ENCODE measurements at regions not wholly inside any gene's neighbourhood (a gene's known extent, or its start where the extent isn't known, plus 50 kb on each side); places are given as distances from the start of the nearest gene placed in this dataset.

DNA sequence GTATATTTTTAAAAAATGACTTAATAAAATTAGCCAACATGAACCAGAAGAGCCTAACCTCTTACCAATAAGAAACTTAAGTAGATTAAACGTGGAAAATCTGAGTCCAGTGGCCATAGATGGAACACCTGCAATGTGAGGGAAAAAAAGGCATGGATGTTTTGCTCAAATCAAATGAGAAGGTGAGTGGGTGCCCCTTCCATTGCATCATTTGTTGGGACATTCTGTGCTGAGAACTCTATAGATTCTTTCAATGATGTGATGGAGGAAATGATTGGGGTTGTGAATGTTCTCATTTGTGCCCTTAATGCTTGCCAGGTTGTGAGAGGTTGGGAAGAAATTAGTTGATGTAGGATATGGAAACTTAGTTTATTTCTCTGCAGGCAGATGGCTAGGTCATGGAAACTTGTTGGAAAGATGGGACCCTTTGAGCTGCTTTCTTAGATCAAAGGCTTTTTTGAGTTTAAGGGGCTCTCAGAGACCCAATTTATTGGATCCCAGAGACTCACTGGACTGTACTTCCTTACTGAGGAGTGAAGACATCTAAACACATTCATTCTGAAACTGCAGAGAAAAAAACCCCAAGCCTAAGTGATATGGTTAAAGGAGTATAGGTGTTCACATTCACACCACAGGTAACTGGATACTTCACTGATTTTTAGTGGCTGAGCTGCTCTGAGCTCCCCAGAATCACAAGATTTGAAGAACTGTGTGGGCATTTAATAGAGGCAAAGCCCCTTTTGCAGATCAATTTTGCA lies 95.9 kb downstream of the DACT1 start:
- no peak overlapping the region for H3K9ac ChIP-seq (ENCODE audit: control insufficient read depth, extremely low read depth, insufficient read depth, low read length)
- no peaks in the 10 kb centered on the region for H3K9me1 ChIP-seq (ENCODE audit: control insufficient read depth, extremely low read depth, insufficient read depth, low read length)
- no peaks in the 10 kb centered on the region for H3K36me3 ChIP-seq (ENCODE audit: control insufficient read depth in 2 of 2, extremely low read depth in 1 of 2, insufficient read depth in 2 of 2, low read length in 2 of 2)
- dilution Hi-C loops (cut with MboI; ENCODE audit: extremely low pct_ligation_motif_present, low sequenced_read_pairs), result no loop called here
- peaks cover 3% of the 10 kb centered on the region for H3K27me3 ChIP-seq (ENCODE audit: control insufficient read depth, extremely low read depth, insufficient read depth, low read length)
- no peak overlapping the region for H2AFZ ChIP-seq (ENCODE audit: control insufficient read depth, low read length)
- TF ChIP-seq EZH2 (IDR thresholded peaks at IDR 0.05; ENCODE audit: low read length) (no peak), CTCF (optimal IDR thresholded peaks at IDR 0.05 in 1 of 3, IDR thresholded peaks at IDR 0.05 in 1 of 3, conservative IDR thresholded peaks at IDR 0.05 in 1 of 3; ENCODE audit: extremely low read depth in 1 of 3, insufficient read depth in 2 of 3, low read length in 3 of 3) (no peak)
- H3K9me3 ChIP-seq (ENCODE audit: control insufficient read depth, low read depth, low read length), result no peaks in the 10 kb centered on the region
- no peak for FAIRE-seq
- H3K27ac ChIP-seq (ENCODE audit: control insufficient read depth, insufficient read depth, low read length), result no peak overlapping the region
- peaks cover 2% of the 10 kb centered on the region for H4K20me1 ChIP-seq (ENCODE audit: control insufficient read depth, extremely low read depth, insufficient read depth, low read length)
- H3K4me3 ChIP-seq (ENCODE audit: control insufficient read depth in 2 of 3, extremely low read depth in 1 of 3, insufficient read depth in 2 of 3, low read depth in 1 of 3, low read length in 3 of 3), result no peak overlapping the region
- no peak overlapping the region for H3K4me2 ChIP-seq (ENCODE audit: control insufficient read depth, extremely low read depth, insufficient read depth, low read depth, low read length)
- H3K4me1 ChIP-seq (ENCODE audit: control insufficient read depth, extremely low read depth, insufficient read depth, low read length), result peaks cover 29% of the 10 kb centered on the region
- no peak for DNase-seq (ENCODE audit: low read depth, low spot score)
- H3K79me2 ChIP-seq (ENCODE audit: control insufficient read depth, insufficient read depth, low read length), result no peaks in the 10 kb centered on the region

DNA sequence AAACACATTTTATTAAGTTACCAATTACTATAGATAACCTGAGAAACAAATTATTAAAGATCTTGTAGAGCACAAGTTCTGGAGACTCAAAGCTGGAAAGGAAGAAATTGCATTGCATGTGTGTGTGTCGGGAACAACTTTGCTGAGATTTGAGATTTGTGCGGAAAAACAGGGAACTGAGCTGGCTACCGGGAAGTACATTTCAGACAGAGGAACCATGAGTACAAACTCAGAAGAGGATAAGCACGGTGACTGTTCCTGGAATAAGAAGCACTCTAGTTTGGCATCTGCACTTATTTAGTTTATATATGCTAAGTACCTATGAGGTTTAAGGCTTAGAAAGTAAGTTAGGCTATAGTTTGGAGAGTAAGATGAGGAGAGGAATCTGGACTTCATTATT lies 97.8 kb downstream of the DACT1 start:
- Histone ChIP-seq H3K9ac (ENCODE audit: control insufficient read depth, extremely low read depth, insufficient read depth, low read length) (no peak overlapping the region), H3K4me3 (ENCODE audit: control insufficient read depth in 2 of 3, extremely low read depth in 1 of 3, insufficient read depth in 2 of 3, low read depth in 1 of 3, low read length in 3 of 3) (no peak overlapping the region), H2AFZ (ENCODE audit: control insufficient read depth, low read length) (no peak overlapping the region), H3K4me2 (ENCODE audit: control insufficient read depth, extremely low read depth, insufficient read depth, low read depth, low read length) (no peak overlapping the region), H3K36me3 (ENCODE audit: control insufficient read depth in 2 of 2, extremely low read depth in 1 of 2, insufficient read depth in 2 of 2, low read length in 2 of 2) (no peaks in the 10 kb centered on the region), H3K79me2 (ENCODE audit: control insufficient read depth, insufficient read depth, low read length) (no peaks in the 10 kb centered on the region), H4K20me1 (ENCODE audit: control insufficient read depth, extremely low read depth, insufficient read depth, low read length) (peaks cover 2% of the 10 kb centered on the region), H3K9me3 (ENCODE audit: control insufficient read depth, low read depth, low read length) (no peaks in the 10 kb centered on the region), H3K27me3 (ENCODE audit: control insufficient read depth, extremely low read depth, insufficient read depth, low read length) (peaks cover 3% of the 10 kb centered on the region), H3K9me1 (ENCODE audit: control insufficient read depth, extremely low read depth, insufficient read depth, low read length) (no peaks in the 10 kb centered on the region), H3K27ac (ENCODE audit: control insufficient read depth, insufficient read depth, low read length) (no peak overlapping the region), H3K4me1 (ENCODE audit: control insufficient read depth, extremely low read depth, insufficient read depth, low read length) (peaks cover 29% of the 10 kb centered on the region)
- FAIRE-seq (no peak), DNase-seq (ENCODE audit: low read depth, low spot score) (no peak)
- dilution Hi-C loops (cut with MboI; ENCODE audit: extremely low pct_ligation_motif_present, low sequenced_read_pairs), result no loop called here
- TF ChIP-seq CTCF (optimal IDR thresholded peaks at IDR 0.05 in 1 of 3, IDR thresholded peaks at IDR 0.05 in 1 of 3, conservative IDR thresholded peaks at IDR 0.05 in 1 of 3; ENCODE audit: extremely low read depth in 1 of 3, insufficient read depth in 2 of 3, low read length in 3 of 3) (no peak), EZH2 (IDR thresholded peaks at IDR 0.05; ENCODE audit: low read length) (no peak)

Measured in keratinocyte (primary cell).